HG03460 (cell line): ENCODE measurements at regions not wholly inside any gene's neighbourhood (a gene's known extent, or its start where the extent isn't known, plus 50 kb on each side); places are given as distances from the start of the nearest gene placed in this dataset.
"Not testable (repeated sequence)": the region's sequence is repeated elsewhere in the genome, so short reads cannot be mapped to it uniquely, and the experiment has no call there.

ENCODE experiments used
- ATAC-seq: cut with Tn5 transposase; IDR thresholded peaks from one replicate; pipeline ENCODE4 v1.9.1; 2021; ENCODE audit not compliant: unreplicated experiment

DNA sequence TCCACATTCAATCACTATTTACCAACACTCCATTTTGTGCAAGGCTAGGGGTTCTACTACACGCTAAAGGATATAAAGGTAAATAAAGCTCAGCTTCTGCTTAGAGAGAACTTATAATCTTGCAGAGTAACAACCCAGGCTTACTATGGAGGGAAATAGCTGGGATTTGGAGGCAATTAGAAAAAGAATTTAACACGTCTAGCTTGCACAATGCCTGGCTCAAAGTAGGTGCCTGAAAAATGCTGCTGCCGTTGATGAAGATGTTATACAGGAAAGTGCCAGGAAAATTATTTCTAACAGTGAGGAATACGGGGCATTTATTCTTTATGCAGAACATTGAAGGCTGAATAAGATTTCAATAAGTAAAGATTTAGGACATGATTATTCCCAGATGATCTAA, 214.2 kb downstream of the KITLG start:
- no peak for ATAC-seq

DNA sequence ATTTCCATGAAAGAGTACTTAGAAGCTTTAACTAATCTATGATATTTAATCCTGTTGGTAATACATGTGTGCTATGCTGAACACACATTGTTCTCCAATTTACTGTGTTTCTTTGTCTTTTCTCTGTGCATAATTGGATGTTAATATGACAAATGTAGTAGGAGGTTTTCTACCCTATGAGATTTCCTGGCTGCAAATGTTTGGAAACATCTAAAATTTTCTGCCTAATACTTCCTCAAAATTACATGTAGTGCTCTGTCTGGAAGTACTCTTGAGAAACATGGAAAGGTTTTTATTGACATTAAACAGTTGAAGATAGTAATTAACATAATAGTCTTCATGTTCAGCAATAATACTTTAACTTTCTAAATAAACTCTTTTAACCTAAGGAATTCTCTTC, 213.0 kb downstream of the KITLG start:
- ATAC-seq = no peak

DNA sequence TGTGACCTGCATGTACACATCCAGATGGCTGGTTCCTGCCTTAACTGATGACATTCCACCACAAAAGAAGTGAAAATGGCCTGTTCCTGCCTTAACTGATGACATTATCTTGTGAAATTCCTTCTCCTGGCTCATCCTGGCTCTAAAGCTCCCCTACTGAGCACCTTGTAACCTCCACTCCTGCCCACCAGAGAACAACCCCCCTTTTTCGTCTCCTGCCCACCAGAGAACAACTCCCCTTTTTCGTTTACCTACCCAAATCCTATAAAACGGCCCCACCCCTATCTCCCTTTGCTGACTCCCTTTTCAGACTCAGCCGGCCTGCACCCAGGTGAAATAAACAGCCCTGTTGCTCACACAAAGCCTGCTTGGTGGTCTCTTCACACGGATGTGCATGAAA, 212.2 kb downstream of the KITLG start:
- ATAC-seq = not testable (repeated sequence)

DNA sequence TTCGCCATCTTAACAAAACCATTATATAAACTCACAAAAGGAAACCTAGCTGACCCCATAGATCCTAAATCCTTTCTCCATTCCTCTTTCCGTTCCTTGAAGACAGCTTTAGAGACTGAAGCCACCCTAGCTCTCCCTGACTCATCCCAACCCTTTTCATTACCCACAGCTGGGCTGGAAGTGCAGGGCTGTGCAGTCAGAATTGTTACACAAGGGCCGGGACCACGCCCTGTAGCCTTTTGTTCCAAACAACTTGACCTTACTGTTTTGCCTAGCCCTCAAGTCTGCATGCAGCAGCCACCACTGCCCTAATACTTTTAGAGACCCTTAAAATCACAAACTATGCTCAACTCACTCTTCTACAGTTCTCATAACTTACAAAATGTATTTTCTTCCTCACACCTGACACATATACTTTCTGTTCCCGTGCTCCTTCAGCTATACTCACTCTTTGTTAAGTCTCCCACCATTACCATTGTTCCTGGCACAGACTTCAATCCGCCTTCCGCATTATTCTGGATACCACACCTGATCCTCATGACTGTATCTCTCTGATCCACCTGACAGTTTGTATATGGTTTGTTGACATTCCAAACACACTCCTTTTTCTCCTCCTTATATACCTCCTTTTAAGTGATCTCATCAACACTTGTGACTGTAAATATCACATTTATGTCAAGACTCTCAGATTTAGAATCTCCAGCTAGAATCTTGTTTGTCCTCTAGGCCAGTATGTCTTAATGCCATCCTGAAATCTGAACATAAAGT, 208.7 kb downstream of the KITLG start:
- ATAC-seq = no peak

DNA sequence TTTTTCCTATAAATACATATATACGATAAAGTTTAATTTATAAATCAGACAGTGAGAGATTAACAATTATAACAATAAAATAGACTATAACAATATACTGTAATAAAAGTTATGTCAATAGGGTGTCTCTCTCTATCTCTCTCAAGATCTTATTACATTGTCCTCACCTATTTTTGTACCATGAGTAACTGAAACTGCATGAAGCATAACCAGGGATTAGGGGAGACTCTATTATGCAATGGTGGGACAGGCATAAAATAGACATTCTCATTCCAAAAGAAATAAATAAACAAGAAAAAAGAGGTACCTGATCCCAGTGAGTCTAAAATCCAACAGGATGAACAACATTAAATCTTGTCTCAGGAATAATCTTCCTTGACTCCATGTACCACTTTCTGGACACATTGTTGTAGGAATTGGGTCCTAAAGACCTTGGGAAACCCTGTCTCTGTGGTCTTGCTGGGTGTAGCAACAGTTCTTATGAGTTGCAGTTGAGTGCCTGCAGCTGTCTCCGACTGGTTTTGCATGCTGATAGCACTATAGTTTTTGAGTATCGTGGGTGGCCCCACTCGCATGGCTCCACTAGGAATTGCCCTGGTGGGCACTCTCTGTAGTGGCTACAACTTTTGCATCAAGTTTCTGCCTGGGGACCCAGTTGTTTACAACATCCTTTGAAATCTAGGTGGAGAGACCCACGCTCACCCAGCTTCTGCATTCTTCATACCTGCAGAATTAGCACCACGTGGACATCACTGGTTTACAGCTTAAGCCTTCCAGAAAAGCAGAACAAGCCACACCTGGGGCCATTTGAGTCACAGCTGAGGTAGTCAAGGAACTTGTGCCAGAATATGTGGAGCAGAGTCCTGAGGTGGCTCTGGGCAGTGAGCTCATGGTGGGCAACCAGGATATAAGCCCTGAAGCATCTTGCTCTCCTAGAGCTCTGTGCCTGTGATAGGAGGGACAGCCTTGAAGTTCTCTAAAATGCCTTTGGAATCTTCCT, 204.7 kb downstream of the KITLG start:
- ATAC-seq = no peak

DNA sequence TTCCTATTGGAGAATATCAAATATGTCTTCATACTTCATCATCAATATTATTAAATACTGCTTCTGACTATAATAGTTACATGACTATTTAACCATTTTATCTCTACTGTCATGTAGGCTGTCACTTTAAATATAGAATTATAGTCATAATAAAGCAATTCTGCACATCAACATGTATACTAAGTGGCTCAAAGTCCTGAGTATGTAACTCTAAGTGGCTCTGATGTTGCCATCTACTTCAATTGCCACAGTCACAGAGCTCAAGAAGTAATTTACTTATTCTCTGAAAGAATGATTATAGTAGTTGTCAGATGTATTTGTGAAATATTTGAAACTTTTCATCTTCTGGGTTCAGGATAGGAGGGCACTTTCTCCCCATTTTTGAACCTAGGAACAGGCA, 202.3 kb downstream of the KITLG start:
- ATAC-seq = no peak

DNA sequence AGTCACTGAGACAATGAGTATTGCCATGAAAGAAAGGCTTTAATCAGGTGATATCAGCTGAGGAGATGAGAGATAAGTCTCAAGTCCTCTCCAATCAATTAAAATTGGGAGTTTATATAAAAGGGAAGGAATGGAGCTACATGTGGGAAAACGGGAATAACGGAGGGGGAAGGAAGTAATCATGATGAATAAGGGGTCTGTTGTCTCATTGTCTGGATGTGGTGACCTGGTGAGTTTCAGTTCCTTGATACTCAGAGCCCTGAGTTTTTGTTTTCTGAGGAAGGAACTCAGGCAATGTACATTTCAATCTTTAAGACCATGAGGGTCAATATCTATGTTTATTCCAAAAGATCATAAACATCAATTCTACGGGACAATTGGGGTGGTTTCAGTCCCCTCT, 198.8 kb downstream of the KITLG start:
- no peak for ATAC-seq

DNA sequence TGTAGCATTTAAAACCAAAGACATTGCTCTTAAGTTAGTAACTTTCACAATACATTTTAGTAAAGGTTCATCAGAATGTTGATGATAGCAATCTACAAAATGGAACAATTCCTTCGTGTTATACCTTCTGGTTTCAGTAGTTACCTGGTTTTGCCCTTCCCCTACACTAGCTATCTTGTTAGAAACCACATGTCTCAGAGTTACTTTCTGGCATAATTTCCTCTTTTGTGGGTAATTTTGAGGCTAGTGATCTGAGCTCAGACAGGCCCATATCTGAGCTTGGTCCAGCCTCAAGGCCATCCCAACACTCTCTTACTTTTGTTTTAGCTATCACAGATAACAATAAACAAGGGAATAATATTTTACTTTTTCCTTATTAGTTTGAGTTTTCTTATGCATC, 196.9 kb downstream of the KITLG start:
- ATAC-seq = no peak

DNA sequence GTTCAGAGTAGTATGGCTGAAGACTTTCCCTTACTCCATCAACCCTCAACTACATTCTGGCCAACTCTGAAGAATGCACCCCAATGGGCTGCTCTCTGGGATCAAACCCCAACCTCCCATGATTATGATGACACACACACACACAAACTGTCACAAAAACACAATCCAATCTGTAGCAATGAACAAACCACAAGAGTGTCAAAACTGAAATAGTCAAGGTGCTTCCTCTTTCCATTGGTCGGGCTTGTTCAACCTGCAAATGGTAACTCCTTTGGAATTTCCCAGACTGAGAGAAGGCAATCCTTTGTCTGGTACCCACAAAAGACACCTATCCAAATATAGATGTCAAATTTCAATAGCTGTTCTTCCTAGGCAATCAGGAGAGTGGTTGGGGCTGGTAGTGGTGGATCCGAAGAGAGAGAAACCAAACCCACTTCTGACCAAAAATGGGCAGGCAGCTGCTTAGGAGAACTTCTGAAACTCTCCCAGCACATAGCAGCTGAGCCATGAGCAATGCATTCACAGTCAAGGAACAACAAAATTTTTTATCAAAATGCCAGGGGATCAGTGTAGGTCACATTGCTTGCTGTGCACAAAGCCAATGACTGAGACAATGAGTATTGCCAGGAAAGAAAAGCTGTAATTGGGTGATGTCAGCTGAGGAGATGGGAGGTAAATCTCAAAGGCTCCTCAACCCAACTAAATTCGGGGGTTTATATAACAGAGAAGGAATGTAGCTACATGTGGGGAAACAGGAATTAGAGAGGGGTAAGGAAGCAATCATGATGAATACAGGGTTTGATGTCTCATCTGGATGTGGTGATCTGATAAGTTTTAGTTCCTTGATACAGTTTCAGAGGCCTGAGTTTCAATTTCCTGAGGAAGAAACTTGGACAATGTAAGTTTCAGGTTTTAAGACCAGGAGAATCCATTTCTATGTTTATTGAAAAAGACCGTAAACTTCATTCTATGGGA, 191.4 kb downstream of the KITLG start:
- ATAC-seq = peak; percentile 30

DNA sequence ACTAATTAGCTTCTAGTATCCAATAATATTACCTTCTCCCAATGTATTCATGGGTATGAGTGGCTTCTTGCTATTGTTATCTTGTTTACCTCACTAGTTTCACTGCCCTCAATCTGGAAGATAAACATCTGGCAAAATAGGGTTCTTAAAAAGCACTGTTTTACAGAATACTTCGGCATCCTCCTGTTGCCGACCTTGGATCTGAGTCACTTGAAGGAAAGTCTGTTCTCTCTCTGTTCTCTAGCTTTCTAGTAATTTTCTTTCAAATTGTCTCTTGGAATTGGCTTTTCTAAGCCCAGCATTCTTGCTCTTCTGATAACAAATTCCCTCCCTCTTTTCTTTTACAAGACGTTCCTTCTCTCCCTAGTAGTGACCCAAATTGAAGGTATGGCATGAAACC, 189.5 kb downstream of the KITLG start:
- no peak for ATAC-seq

DNA sequence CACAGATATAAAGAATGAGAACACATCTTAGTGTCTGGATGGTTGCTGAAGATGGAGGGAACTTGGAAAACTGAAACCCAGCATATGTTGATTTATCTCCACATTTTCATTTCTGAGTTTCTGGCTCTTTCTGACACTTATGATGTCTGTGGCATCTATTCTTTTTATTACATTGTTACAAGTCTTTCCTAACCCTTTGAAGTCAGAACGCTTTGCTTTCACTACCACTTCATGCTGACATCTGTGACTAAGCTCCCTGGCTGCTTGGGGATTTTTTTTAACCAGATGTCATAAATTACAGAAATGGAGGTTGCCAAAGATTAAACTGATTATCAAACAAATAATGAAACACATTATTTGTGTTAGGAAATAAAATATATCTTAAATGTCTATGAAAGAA, 188.7 kb downstream of the KITLG start:
- ATAC-seq = peak; percentile 42

DNA sequence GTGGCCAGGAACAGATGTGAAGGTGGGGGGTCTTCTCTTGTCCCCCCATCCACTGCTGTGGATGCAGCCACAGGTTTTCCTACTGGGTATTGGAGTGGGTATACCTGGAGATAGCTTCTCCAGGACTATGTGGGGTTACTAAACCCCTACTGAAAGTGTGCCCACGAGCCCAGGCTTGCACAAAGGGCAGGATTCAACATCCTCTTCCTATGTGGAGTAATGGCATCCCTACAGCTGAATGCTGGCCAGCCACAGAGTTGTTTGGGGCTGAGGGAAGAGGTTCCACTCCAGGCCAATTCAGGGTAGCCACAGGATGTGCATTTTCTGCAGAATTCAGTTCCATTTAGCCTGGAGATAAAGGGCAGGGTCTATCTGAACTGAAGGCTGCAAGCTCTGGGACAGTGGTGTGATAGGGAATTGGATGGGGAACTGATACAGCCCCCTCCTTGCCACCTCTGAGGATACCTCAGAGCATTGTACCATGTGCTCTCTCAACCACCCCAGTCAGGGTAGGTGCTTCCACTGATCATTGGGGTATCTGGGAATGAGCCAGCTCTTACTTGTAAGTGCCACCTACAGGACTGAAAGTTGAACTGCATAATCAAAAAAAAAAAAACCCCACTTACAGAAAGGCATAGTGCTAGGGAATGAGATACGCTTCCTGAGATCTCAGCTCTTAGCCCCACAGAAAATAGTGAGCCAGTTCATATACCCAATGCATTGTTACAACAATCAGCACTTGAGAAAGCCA, 187.1 kb downstream of the KITLG start:
- ATAC-seq = no peak

DNA sequence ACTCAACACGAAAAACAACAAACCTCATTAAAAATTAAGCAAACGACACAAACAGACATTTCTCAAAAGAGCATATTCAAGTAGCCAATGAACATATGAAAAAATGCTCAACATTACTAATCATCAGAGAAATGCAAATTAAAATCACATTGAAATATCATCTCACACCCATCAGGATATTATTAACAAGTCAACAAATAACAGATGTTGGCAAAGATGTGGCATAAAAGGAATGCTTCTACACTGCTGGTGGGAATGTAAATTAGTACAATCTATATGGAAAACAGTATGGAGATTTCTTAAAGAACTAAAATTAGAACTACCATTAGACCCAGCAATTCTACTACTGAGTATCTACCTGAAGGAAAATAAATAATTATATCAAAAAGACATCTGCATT, 182.2 kb downstream of the KITLG start:
- ATAC-seq = no peak

DNA sequence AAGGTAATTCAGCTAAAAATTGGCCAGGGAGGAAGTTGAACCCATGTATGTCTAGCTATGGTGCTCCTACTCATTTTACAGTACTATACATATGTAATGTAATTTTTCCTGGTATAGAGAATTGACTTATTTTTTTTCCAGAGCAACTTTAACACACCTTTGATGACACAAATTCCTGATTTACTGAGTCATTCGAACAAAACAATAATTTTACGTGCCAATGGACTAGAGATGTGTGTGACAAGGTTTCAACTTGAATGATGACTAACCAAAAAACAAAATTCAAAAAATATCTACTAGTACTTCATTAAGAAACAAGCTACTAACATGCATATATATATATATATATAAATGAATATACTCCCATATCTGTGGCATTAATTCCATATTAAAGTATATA, 180.5 kb downstream of the KITLG start:
- no peak for ATAC-seq

DNA sequence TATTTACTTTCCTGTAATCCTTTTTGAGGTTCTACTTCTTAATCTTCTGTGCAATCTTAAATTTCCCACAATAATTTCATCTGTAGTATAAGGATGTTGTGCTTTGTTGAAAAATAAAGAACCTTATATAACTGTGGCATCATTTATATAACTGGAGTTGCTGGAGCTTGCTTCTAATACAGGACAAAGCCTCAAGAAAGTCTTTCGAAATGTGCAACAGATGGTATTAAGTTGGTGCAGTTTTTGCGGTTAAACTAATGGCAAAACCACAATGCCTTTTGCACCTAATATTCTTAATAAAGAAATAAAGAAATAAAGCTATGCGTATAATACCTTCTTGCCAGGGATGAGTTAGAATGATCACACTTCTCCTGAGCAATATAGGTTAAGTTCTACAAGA, 180.0 kb downstream of the KITLG start:
- no peak for ATAC-seq

DNA sequence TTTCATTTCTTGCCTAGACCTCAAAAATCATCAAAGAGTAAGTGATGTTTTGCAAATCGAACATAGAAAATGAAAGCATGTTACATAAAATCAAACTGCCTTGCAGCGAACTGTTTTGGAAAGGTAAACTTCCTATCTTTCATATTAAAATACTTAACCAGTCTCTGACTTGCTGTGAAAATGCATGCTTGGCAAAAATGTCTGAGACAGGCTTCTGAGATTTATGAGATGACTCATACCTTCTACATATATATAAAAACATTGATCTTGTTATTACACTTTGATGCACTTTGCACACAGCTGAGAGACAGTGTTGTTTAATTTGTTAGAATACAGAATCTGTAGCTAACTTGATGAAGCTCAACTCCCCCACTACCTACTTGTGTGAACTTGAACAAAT, 179.1 kb downstream of the KITLG start:
- no peak for ATAC-seq

DNA sequence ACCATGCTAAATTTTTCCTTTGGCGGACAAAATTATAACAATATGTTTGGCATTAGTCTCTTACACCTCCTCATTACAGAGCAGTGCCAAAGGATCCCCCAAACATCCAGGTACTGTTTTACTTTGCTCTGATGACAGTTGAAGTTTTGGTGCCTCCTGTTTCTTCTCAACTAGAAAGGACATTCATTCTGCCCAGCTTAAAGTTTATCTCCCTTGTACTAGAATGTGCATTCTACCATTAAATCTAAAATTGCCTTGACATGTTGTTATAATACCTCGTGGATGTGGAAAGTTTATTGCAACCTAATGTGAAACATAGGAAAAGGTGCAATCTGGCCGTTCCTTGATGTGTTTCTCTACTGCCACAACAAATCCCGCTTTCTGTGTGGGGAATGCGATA, 173.4 kb downstream of the KITLG start:
- ATAC-seq = no peak

DNA sequence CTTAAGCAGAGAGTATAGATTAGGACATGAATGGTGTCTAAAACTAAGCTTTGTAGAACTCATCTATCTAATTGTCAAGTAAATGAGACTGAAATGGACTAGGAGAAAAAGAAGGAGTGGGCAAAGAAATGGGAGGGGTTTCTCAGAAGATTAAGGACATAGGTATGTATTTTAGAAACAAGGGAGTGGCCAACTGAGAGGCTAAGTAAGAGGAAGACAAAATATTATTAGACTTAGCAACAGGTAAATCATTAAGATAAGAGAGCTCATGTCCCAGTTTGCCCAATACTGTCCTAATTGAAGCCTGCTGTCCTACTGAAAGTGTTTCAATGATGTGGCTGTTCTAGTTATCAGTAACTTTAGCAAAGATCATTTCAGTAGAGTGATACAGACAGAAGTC, 171.4 kb downstream of the KITLG start:
- ATAC-seq = no peak

DNA sequence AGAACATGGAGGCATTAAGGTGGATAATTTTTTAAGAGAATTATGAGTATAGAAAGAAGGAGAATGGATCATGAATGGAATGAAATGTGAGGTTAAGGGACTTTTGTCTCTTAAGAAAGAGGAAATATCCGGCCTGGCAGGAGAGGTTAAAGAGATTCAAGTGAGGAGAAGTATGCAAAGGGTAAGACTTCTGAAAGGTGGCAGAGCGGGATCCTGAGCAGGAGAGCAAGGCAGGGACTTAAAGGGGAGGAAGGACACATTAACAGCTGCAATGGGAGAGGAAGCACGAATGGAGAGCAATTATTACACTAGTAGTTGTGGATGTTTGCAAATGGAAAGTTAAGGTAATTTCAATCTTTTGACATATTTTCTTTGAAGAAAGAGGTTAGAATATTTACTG, 171.0 kb downstream of the KITLG start:
- ATAC-seq = no peak

DNA sequence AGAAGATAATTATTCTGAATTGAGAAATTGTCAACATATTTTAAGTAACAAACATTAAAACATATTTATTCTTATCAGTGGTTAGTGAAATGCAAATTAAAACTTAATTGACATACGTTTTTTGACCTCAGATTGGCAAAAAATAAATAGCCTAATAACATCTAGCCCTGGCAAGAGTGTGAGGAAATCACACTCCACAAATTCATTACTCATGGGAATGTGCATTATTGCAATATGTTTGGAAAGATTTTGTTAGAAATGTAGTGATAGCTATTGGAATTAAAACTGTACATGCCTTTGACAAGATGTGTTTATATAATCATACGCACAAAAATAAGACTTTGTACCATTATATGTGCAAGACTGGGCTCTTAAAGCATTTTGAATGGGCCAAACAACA, 168.6 kb downstream of the KITLG start:
- no peak for ATAC-seq
